CD4-positive, alpha-beta memory T cell (primary cell): ENCODE measurements at regions not wholly inside any gene's neighbourhood (a gene's known extent, or its start where the extent isn't known, plus 50 kb on each side); places are given as distances from the start of the nearest gene placed in this dataset.
"Not testable (repeated sequence)": the region's sequence is repeated elsewhere in the genome, so short reads cannot be mapped to it uniquely, and the experiment has no call there.

Experiments
- CTCF ChIA-PET: fragments of 350-600 bp; sonication (Branson Sonifier 250); formaldehyde crosslinking; loops from one replicate; lab custom pipeline; 2021; ENCODE audit warnings: inconsistent platforms; ENCODE audit not compliant: partially characterized antibody; lab: Charles Lee
- POLR2A ChIA-PET: fragments of 350-600 bp; sonication (Branson Sonifier 250); formaldehyde crosslinking; loops from one replicate; lab custom pipeline; 2021; ENCODE audit not compliant: partially characterized antibody; lab: Charles Lee
- DNase-seq, 5 donors: peaks; one replicate each; pipeline versions ENCODE4 v3.0.0 to v3.0.0-alpha.2; 2020 to 2022; ENCODE audit warnings: mixed read lengths in 1 of 5
- H3K27ac ChIP-seq: one replicate; pipeline ENCODE4 v1.7.0; 2013; ENCODE audit warnings: low read depth, low read length
- H3K27me3 ChIP-seq: 2 replicates; pipeline ENCODE4 v1.7.0; 2013; ENCODE audit warnings: mild to moderate bottlenecking, low read length, moderate library complexity; ENCODE audit not compliant: insufficient read depth
- H3K36me3 ChIP-seq: 2 replicates; pipeline ENCODE4 v1.7.0; 2013; ENCODE audit warnings: mild to moderate bottlenecking, low read length, moderate library complexity; ENCODE audit not compliant: insufficient read depth
- H3K4me1 ChIP-seq: 2 replicates; pipeline ENCODE4 v1.7.0; 2013; ENCODE audit warnings: mild to moderate bottlenecking, low read length, moderate library complexity; ENCODE audit not compliant: insufficient read depth
- H3K4me3 ChIP-seq, 2 donors: one replicate each; pipeline ENCODE4 v1.7.0; 2013; ENCODE audit warnings: low read length in 2 of 2, mild to moderate bottlenecking in 1 of 2
- H3K9me3 ChIP-seq, 2 donors: one replicate each; pipeline ENCODE4 v1.7.0; 2013; ENCODE audit warnings: low read length in 2 of 2, control low read depth in 1 of 2; ENCODE audit not compliant: control insufficient read depth in 1 of 2
- H3K27ac Mint-ChIP-seq, 7 donors: one replicate each; pipeline ENCODE4 v1.8.0; 2020 to 2021; ENCODE audit warnings: mixed read lengths in 7 of 7, mild to moderate bottlenecking in 6 of 7, inconsistent platforms in 3 of 7, moderate library complexity in 3 of 7
- H3K27me3 Mint-ChIP-seq, 2 donors: one replicate each; pipeline ENCODE4 v1.8.0; 2020 to 2021; ENCODE audit warnings: mixed read lengths in 2 of 2
- H3K36me3 Mint-ChIP-seq, 2 donors: one replicate each; pipeline ENCODE4 v1.8.0; 2020 to 2021; ENCODE audit warnings: mixed read lengths in 2 of 2, inconsistent platforms in 1 of 2, mild to moderate bottlenecking in 1 of 2
- H3K4me1 Mint-ChIP-seq, 4 donors: one replicate each; pipeline ENCODE4 v1.8.0; 2020 to 2021; ENCODE audit warnings: mixed read lengths in 4 of 4, mild to moderate bottlenecking in 1 of 4
- H3K4me3 Mint-ChIP-seq, 8 donors: one replicate each; pipeline ENCODE4 v1.8.0; 2020 to 2021; ENCODE audit warnings: mixed read lengths in 8 of 8, mild to moderate bottlenecking in 7 of 8, moderate library complexity in 6 of 8, inconsistent platforms in 3 of 8
- H3K9me3 Mint-ChIP-seq, 8 donors: one replicate each; pipeline ENCODE4 v1.8.0; 2020 to 2021; ENCODE audit warnings: mixed read lengths in 8 of 8, mild to moderate bottlenecking in 5 of 8, inconsistent platforms in 3 of 8, moderate library complexity in 1 of 8
- intact Hi-C: fragments of 100-400 bp; cut with micrococcal nuclease; formaldehyde crosslinking; loops from one replicate; pipeline ENCODE4 v1.15.1; 2023

- intact Hi-C loops, result no loop called here
- Histone ChIP-seq H3K4me3 (no peak overlapping the region), H3K9me3 (no peaks in the 10 kb centered on the region), H3K36me3 (no peaks in the 10 kb centered on the region), H3K27ac (no peak overlapping the region), H3K4me1 (no peaks in the 10 kb centered on the region), H3K27me3 (no peaks in the 10 kb centered on the region)
- no peaks in the 10 kb centered on the region for H3K4me1 Mint-ChIP-seq
- no peak overlapping the region for H3K4me3 Mint-ChIP-seq
- no peak overlapping the region for H3K27ac Mint-ChIP-seq
- POLR2A ChIA-PET, result no interaction called here
- H3K9me3 Mint-ChIP-seq, result peaks cover 0 to 4% (median 0%) of the 10 kb centered on the region in 8 donors
- no peaks in the 10 kb centered on the region for H3K36me3 Mint-ChIP-seq
- CTCF ChIA-PET, result no interaction called here
- DNase-seq, result peak in 1 of 5 donors; percentile 27
- no peaks in the 10 kb centered on the region for H3K27me3 Mint-ChIP-seq
Measured at GRCh38 chr13:70527599-70527998, 419.3 kb upstream of the KLHL1 start.

- Mint-ChIP-seq H3K27me3 (no peaks in the 10 kb centered on the region), H3K9me3 (peaks cover 0 to 6% (median 0%) of the 10 kb centered on the region in 8 donors), H3K4me1 (no peaks in the 10 kb centered on the region), H3K36me3 (no peaks in the 10 kb centered on the region), H3K27ac (peak overlapping the region in 1 of 7 donors; percentile 27), H3K4me3 (no peak overlapping the region)
- Histone ChIP-seq H3K36me3 (no peaks in the 10 kb centered on the region), H3K9me3 (no peaks in the 10 kb centered on the region), H3K4me3 (no peak overlapping the region), H3K4me1 (no peaks in the 10 kb centered on the region), H3K27me3 (no peaks in the 10 kb centered on the region), H3K27ac (no peak overlapping the region)
- ChIA-PET CTCF (no interaction called here), POLR2A (no interaction called here)
- intact Hi-C loops, result no loop called here
- DNase-seq, result no peak
Measured at GRCh38 chr13:70523622-70524021, 415.4 kb upstream of the KLHL1 start.

- H3K36me3 Mint-ChIP-seq, result no peaks in the 10 kb centered on the region
- no peaks in the 10 kb centered on the region for H3K4me1 Mint-ChIP-seq
- no peaks in the 10 kb centered on the region for H3K4me1 ChIP-seq
- no peaks in the 10 kb centered on the region for H3K9me3 ChIP-seq
- no peak overlapping the region for H3K27ac Mint-ChIP-seq
- no peaks in the 10 kb centered on the region for H3K36me3 ChIP-seq
- H3K4me3 ChIP-seq, result no peak overlapping the region
- intact Hi-C loops, result no loop called here
- no peak for DNase-seq
- peaks cover 0 to 3% (median 0%) of the 10 kb centered on the region in 8 donors for H3K9me3 Mint-ChIP-seq
- H3K4me3 Mint-ChIP-seq, result no peak overlapping the region
- no peak overlapping the region for H3K27ac ChIP-seq
- H3K27me3 Mint-ChIP-seq, result no peaks in the 10 kb centered on the region
- ChIA-PET POLR2A (no interaction called here), CTCF (no interaction called here)
- no peaks in the 10 kb centered on the region for H3K27me3 ChIP-seq
Measured at GRCh38 chr13:70520275-70521036, 412.2 kb upstream of the KLHL1 start.

GRCh38 chr13:70518081-70518480 lies 409.8 kb upstream of the KLHL1 start:
- CTCF ChIA-PET, result no interaction called here
- POLR2A ChIA-PET, result no interaction called here
- H3K4me1 ChIP-seq, result no peaks in the 10 kb centered on the region
- no peak overlapping the region for H3K4me3 ChIP-seq
- Mint-ChIP-seq H3K36me3 (no peaks in the 10 kb centered on the region), H3K27ac (no peak overlapping the region), H3K9me3 (peaks cover 0 to 4% (median 1%) of the 10 kb centered on the region in 8 donors), H3K4me3 (no peak overlapping the region), H3K4me1 (no peaks in the 10 kb centered on the region), H3K27me3 (no peaks in the 10 kb centered on the region)
- no peaks in the 10 kb centered on the region for H3K9me3 ChIP-seq
- no peaks in the 10 kb centered on the region for H3K27me3 ChIP-seq
- no peak for DNase-seq
- intact Hi-C loops, result no loop called here
- no peaks in the 10 kb centered on the region for H3K36me3 ChIP-seq
- H3K27ac ChIP-seq, result no peak overlapping the region

GRCh38 chr13:70516226-70516625 lies 408.0 kb upstream of the KLHL1 start:
- no peak overlapping the region for H3K4me3 Mint-ChIP-seq
- Histone ChIP-seq H3K9me3 (no peaks in the 10 kb centered on the region), H3K4me3 (no peak overlapping the region), H3K4me1 (no peaks in the 10 kb centered on the region), H3K36me3 (no peaks in the 10 kb centered on the region), H3K27me3 (no peaks in the 10 kb centered on the region), H3K27ac (no peak overlapping the region)
- no peaks in the 10 kb centered on the region for H3K36me3 Mint-ChIP-seq
- H3K4me1 Mint-ChIP-seq, result no peaks in the 10 kb centered on the region
- intact Hi-C loops, result no loop called here
- ChIA-PET POLR2A (no interaction called here), CTCF (no interaction called here)
- H3K27me3 Mint-ChIP-seq, result no peaks in the 10 kb centered on the region
- peaks cover 0 to 8% (median 1%) of the 10 kb centered on the region in 8 donors for H3K9me3 Mint-ChIP-seq
- DNase-seq, result no peak
- no peak overlapping the region for H3K27ac Mint-ChIP-seq

GRCh38 chr13:70511861-70512417 lies 403.7 kb upstream of the KLHL1 start:
- H3K27me3 Mint-ChIP-seq, POLR2A ChIA-PET, H3K4me1 Mint-ChIP-seq: not testable (repeated sequence)

GRCh38 chr13:70505809-70506208 lies 397.6 kb upstream of the KLHL1 start:
- no peaks in the 10 kb centered on the region for H3K4me1 ChIP-seq
- no peaks in the 10 kb centered on the region for H3K9me3 ChIP-seq
- no peaks in the 10 kb centered on the region for H3K27me3 ChIP-seq
- no peaks in the 10 kb centered on the region for H3K36me3 Mint-ChIP-seq
- POLR2A ChIA-PET, result no interaction called here
- H3K4me3 ChIP-seq, result no peak overlapping the region
- H3K36me3 ChIP-seq, result no peaks in the 10 kb centered on the region
- H3K27ac Mint-ChIP-seq, result no peak overlapping the region
- intact Hi-C loops, result no loop called here
- CTCF ChIA-PET, result no interaction called here
- H3K4me3 Mint-ChIP-seq, result no peak overlapping the region
- no peaks in the 10 kb centered on the region for H3K4me1 Mint-ChIP-seq
- no peaks in the 10 kb centered on the region for H3K27me3 Mint-ChIP-seq
- peaks cover 0 to 10% (median 6%) of the 10 kb centered on the region in 8 donors for H3K9me3 Mint-ChIP-seq
- no peak overlapping the region for H3K27ac ChIP-seq
- no peak for DNase-seq

More at GRCh38 chr13:70511861-70512417, 403.7 kb upstream of the KLHL1 start:
- H3K36me3 ChIP-seq, H3K4me3 ChIP-seq, H3K4me1 ChIP-seq, H3K27ac ChIP-seq, CTCF ChIA-PET, H3K36me3 Mint-ChIP-seq, H3K27ac Mint-ChIP-seq, H3K9me3 ChIP-seq, intact Hi-C loops, H3K4me3 Mint-ChIP-seq, H3K27me3 ChIP-seq: not testable (repeated sequence)
- peak in 1 of 5 donors; percentile 38 for DNase-seq
- H3K9me3 Mint-ChIP-seq, result peaks cover 0 to 12% (median 4%) of the 10 kb centered on the region in 8 donors
